ENCODE measurements at regions not wholly inside any gene's neighbourhood (a gene's known extent, or its start where the extent isn't known, plus 50 kb on each side); places are given as distances from the start of the nearest gene placed in this dataset.

DNA sequence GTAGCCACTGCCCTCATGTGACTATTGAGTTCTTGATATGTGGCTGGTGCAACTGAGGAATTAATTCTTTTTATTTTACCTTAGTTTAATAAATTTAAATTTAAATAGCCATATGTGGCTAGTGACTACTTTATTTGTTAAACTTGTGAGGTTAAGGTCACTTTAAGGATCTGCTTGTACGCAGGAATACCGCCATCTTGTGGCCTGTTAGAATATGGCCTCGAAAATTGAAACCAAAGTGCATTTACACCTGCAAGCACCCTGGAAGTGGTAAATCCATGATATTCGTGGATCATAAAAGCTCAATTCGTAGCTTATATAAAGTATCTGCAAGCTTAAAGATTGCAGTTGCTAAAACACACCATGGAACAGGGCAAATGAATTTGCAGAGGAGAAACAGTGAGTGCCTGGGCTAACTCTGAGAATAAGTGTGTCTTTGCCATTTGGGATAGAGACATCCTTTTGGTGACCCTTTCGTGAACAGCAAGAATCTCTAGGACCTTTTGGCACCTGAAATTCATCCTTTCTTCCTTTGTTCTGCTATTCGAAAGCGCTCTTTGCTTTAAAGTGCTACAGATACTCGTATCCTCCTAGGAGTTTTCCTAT, 59.9 kb upstream of the REG3A start:
- no peak for ATAC-seq
- RAD21 ChIA-PET (ENCODE audit: low non-redundant PET in 1 of 2, low total read pairs in 2 of 2, uncharacterized antibody in 2 of 2, unreplicated experiment in 2 of 2): no interaction called here

DNA sequence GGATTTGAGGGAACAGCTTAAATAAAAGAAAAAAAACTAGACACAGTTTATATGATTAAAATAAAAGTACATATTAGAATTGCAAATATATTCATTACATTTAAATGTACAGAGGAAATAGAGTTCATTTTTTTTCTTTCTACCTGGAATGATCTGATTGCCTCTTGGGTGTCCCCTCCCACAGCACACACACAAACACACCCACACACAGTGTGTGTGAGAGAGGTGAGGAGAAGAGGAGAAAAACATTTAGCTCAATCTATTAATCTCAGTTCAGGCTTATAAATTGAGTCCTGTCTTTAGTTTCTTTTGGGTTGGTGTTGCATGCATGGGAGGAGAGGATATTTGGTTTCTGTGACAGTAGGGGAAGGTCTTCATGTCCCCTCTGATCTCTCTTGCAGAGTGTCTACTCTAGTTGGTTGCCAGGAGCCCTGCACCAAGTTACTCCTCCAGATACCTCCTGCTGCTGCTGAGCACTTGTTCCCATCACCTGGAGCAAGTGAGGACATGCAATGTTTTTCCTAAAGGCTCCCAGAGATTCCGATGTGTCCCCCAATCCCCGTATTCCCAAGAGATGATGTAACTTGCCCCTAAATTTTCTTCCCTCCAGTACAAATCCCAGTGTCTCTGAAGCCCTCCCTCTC, 50.8 kb upstream of the REG3A start:
- Histone ChIP-seq H3K27me3 (ENCODE audit: insufficient read depth, low read length) (no peaks in the 10 kb centered on the region), H4K20me1 (ENCODE audit: insufficient read depth) (no peaks in the 10 kb centered on the region), H3K79me2 (ENCODE audit: insufficient read depth, low read length) (no peaks in the 10 kb centered on the region), H3K36me3 (ENCODE audit: control insufficient read depth in 1 of 2, insufficient read depth in 2 of 2, low read length in 2 of 2) (no peaks in the 10 kb centered on the region), H3K4me3 (replicated peaks in 1 of 2; ENCODE audit: low read depth in 1 of 2, low read length in 2 of 2) (no peak overlapping the region), H3K9ac (ENCODE audit: low read length) (no peak overlapping the region), H3K9me3 (ENCODE audit: control insufficient read depth in 1 of 2, insufficient read depth in 1 of 2, low read depth in 1 of 2, low read length in 2 of 2) (peaks cover 10% of the 10 kb centered on the region in 2 experiments; a peak in 2 of 4 replicates), H3K27ac (ENCODE audit: low read depth, low read length) (no peak overlapping the region), H2AFZ (ENCODE audit: low read depth, low read length, poor library complexity, severe bottlenecking) (no peak overlapping the region), H3K9me2 (ENCODE audit: insufficient read depth) (no peaks in the 10 kb centered on the region), H3K4me2 (ENCODE audit: low read length) (no peak overlapping the region), H3K4me1 (ENCODE audit: control insufficient read depth in 1 of 2, insufficient read depth in 2 of 2, low read length in 2 of 2) (no peaks in the 10 kb centered on the region)
- POLR2A ChIA-PET: no interaction called here
- no TSS peak for BruUV-seq (replicated peaks)
- DNase-seq (ENCODE audit: low read depth, low spot score) (no peak), ATAC-seq (no peak)
- CTCF ChIA-PET: no interaction called here
- RAD21 ChIA-PET (ENCODE audit: low non-redundant PET in 1 of 2, low total read pairs in 2 of 2, uncharacterized antibody in 2 of 2, unreplicated experiment in 2 of 2): no interaction called here
- intact Hi-C loops (cut with micrococcal nuclease): no loop called here
- TF ChIP-seq JUND (IDR thresholded peaks at IDR 0.05) (no peak), CEBPB (IDR thresholded peaks at IDR 0.05; ENCODE audit: low read depth) (no peak), EZH2 (IDR thresholded peaks at IDR 0.05) (no peak), RAD21 (IDR thresholded peaks at IDR 0.05; ENCODE audit: low read depth) (no peak), EGR1 (IDR thresholded peaks at IDR 0.05; ENCODE audit: low read depth) (no peak), ZNF274 (IDR thresholded peaks at IDR 0.05; ENCODE audit: low read depth, low read length) (no peak), FOSL1 (IDR thresholded peaks at IDR 0.05; ENCODE audit: low read depth) (no peak), ZFX (IDR thresholded peaks at IDR 0.05) (no peak), SIN3A (IDR thresholded peaks at IDR 0.05; ENCODE audit: low read depth) (no peak)
- TF ChIP-seq, protein P1, sequence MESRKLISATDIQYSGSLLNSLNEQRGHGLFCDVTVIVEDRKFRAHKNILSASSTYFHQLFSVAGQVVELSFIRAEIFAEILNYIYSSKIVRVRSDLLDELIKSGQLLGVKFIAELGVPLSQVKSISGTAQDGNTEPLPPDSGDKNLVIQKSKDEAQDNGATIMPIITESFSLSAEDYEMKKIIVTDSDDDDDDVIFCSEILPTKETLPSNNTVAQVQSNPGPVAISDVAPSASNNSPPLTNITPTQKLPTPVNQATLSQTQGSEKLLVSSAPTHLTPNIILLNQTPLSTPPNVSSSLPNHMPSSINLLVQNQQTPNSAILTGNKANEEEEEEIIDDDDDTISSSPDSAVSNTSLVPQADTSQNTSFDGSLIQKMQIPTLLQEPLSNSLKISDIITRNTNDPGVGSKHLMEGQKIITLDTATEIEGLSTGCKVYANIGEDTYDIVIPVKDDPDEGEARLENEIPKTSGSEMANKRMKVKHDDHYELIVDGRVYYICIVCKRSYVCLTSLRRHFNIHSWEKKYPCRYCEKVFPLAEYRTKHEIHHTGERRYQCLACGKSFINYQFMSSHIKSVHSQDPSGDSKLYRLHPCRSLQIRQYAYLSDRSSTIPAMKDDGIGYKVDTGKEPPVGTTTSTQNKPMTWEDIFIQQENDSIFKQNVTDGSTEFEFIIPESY (IDR thresholded peaks at IDR 0.05; ENCODE audit: extremely low read depth, insufficient replicate concordance, low read length): no peak
- TF ChIP-seq, protein P2, sequence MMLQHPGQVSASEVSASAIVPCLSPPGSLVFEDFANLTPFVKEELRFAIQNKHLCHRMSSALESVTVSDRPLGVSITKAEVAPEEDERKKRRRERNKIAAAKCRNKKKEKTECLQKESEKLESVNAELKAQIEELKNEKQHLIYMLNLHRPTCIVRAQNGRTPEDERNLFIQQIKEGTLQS (IDR thresholded peaks at IDR 0.05): no peak
- TF ChIP-seq, protein P3, sequence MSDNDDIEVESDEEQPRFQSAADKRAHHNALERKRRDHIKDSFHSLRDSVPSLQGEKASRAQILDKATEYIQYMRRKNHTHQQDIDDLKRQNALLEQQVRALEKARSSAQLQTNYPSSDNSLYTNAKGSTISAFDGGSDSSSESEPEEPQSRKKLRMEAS (IDR thresholded peaks at IDR 0.05): no peak

More for the DNA sequence above, 59.9 kb upstream of the REG3A start:
- Histone ChIP-seq H2AFZ (ENCODE audit: low read depth, low read length, poor library complexity, severe bottlenecking) (no peak overlapping the region), H3K79me2 (ENCODE audit: insufficient read depth, low read length) (no peaks in the 10 kb centered on the region), H3K4me1 (ENCODE audit: control insufficient read depth in 1 of 2, insufficient read depth in 2 of 2, low read length in 2 of 2) (no peaks in the 10 kb centered on the region), H3K36me3 (ENCODE audit: control insufficient read depth in 1 of 2, insufficient read depth in 2 of 2, low read length in 2 of 2) (no peaks in the 10 kb centered on the region), H3K9me3 (ENCODE audit: control insufficient read depth in 1 of 2, insufficient read depth in 1 of 2, low read depth in 1 of 2, low read length in 2 of 2) (peaks cover 0 to 7% of the 10 kb centered on the region in 2 experiments; a peak in 2 of 4 replicates), H3K9ac (ENCODE audit: low read length) (no peak overlapping the region), H3K9me2 (ENCODE audit: insufficient read depth) (no peaks in the 10 kb centered on the region), H4K20me1 (ENCODE audit: insufficient read depth) (no peaks in the 10 kb centered on the region), H3K27me3 (ENCODE audit: insufficient read depth, low read length) (no peaks in the 10 kb centered on the region), H3K4me2 (ENCODE audit: low read length) (no peak overlapping the region), H3K27ac (ENCODE audit: low read depth, low read length) (no peak overlapping the region), H3K4me3 (replicated peaks in 1 of 2; ENCODE audit: low read depth in 1 of 2, low read length in 2 of 2) (no peak overlapping the region)
- DNase-seq (ENCODE audit: low read depth, low spot score): no peak
- CTCF ChIA-PET: no interaction called here
- POLR2A ChIA-PET: no interaction called here
- TF ChIP-seq, protein P4, sequence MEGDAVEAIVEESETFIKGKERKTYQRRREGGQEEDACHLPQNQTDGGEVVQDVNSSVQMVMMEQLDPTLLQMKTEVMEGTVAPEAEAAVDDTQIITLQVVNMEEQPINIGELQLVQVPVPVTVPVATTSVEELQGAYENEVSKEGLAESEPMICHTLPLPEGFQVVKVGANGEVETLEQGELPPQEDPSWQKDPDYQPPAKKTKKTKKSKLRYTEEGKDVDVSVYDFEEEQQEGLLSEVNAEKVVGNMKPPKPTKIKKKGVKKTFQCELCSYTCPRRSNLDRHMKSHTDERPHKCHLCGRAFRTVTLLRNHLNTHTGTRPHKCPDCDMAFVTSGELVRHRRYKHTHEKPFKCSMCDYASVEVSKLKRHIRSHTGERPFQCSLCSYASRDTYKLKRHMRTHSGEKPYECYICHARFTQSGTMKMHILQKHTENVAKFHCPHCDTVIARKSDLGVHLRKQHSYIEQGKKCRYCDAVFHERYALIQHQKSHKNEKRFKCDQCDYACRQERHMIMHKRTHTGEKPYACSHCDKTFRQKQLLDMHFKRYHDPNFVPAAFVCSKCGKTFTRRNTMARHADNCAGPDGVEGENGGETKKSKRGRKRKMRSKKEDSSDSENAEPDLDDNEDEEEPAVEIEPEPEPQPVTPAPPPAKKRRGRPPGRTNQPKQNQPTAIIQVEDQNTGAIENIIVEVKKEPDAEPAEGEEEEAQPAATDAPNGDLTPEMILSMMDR (IDR thresholded peaks at IDR 0.05 in 2 of 3, conservative IDR thresholded peaks at IDR 0.05 in 1 of 3; ENCODE audit: borderline replicate concordance in 1 of 3, insufficient read depth in 1 of 3, low read depth in 2 of 3, low read length in 2 of 3): peak; percentile 0 to 55 (median 55); a peak in 4 of 6 replicates
- TF ChIP-seq RAD21 (IDR thresholded peaks at IDR 0.05; ENCODE audit: low read depth) (peak; percentile 36; the same call in 1 of the 2 replicates), SP1 (IDR thresholded peaks at IDR 0.05; ENCODE audit: low read depth) (no peak), EZH2 (IDR thresholded peaks at IDR 0.05) (no peak), POLR2A (IDR thresholded peaks at IDR 0.05; ENCODE audit: borderline replicate concordance, extremely low read depth, insufficient read depth, insufficient read length) (no peak), CBX3 (IDR thresholded peaks at IDR 0.05; ENCODE audit: low read depth) (no peak), POLR2AphosphoS5 (IDR thresholded peaks at IDR 0.05; ENCODE audit: low read depth, low read length) (no peak)
- intact Hi-C loops (cut with micrococcal nuclease): no loop called here
- no TSS peak for BruUV-seq (replicated peaks)

Measured in HCT116 (cell line).